Natural killer cell (primary cell): ENCODE measurements at regions not wholly inside any gene's neighbourhood (a gene's known extent, or its start where the extent isn't known, plus 50 kb on each side); places are given as distances from the start of the nearest gene placed in this dataset.

Experiments
- ATAC-seq, 3 donors: fragments of 150-1000 bp in 2 of 3; fragments of 200-7000 bp in 1 of 3; cut with Tn5 transposase; 1 replicate in 1 of 3; 2 replicates in 2 of 3; pipeline ENCODE4 v1.10.0; 2021; ENCODE audit warnings: mild to moderate bottlenecking in 2 of 3, moderate library complexity in 2 of 3
- DNase-seq, 2 donors: peaks; one replicate each; pipeline versions ENCODE4 v3.0.0 to v3.0.0-alpha.2; 2013 to 2021; ENCODE audit warnings: mixed read lengths in 1 of 2
- H3K27ac ChIP-seq: one replicate; pipeline ENCODE4 v1.5.1; 2013; ENCODE audit warnings: mild to moderate bottlenecking, low read length
- H3K27me3 ChIP-seq: one replicate; pipeline ENCODE4 v1.6.1; 2013; ENCODE audit warnings: low read length; ENCODE audit not compliant: control insufficient read depth, insufficient read depth
- H3K36me3 ChIP-seq: one replicate; pipeline ENCODE4 v1.6.1; 2013; ENCODE audit warnings: low read length; ENCODE audit not compliant: control insufficient read depth, insufficient read depth
- H3K4me1 ChIP-seq: one replicate; pipeline ENCODE4 v1.6.1; 2013; ENCODE audit warnings: low read length; ENCODE audit not compliant: control insufficient read depth, insufficient read depth
- H3K4me3 ChIP-seq: one replicate; pipeline ENCODE4 v1.5.1; 2013; ENCODE audit warnings: low read length
- H3K9me3 ChIP-seq: one replicate; pipeline ENCODE4 v1.6.1; 2013; ENCODE audit warnings: low read length; ENCODE audit not compliant: control insufficient read depth, insufficient read depth
- H3K27ac Mint-ChIP-seq, 2 donors: one replicate each; pipeline ENCODE4 v1.8.0; 2022; ENCODE audit warnings: mild to moderate bottlenecking in 2 of 2, mixed read lengths in 2 of 2, moderate library complexity in 1 of 2
- H3K27me3 Mint-ChIP-seq, 2 donors: one replicate each; pipeline ENCODE4 v1.8.0; 2022; ENCODE audit warnings: low read depth in 2 of 2, mixed read lengths in 2 of 2
- H3K36me3 Mint-ChIP-seq: one replicate; pipeline ENCODE4 v1.8.0; 2022; ENCODE audit warnings: mixed read lengths
- H3K4me1 Mint-ChIP-seq, 2 donors: one replicate each; pipeline ENCODE4 v1.8.0; 2022; ENCODE audit warnings: mixed read lengths in 2 of 2
- H3K4me3 Mint-ChIP-seq: one replicate; pipeline ENCODE4 v1.8.0; 2022; ENCODE audit warnings: mild to moderate bottlenecking, moderate library complexity, mixed read lengths
- H3K9me3 Mint-ChIP-seq, 2 donors: one replicate each; pipeline ENCODE4 v1.8.0; 2022; ENCODE audit warnings: mixed read lengths in 2 of 2
- WGBS: methylation state at CpG from one replicate; pipeline ENCODE4 v1.1.7; 2013; ENCODE audit warnings: missing lambda C conversion rate; ENCODE audit not compliant: insufficient coverage; 5-methylcytosine and 5-hydroxymethylcytosine counted together
- intact Hi-C: fragments of 100-400 bp; cut with micrococcal nuclease; formaldehyde crosslinking; loops from one replicate; pipeline ENCODE4 v1.14.2; 2022
- TF ChIP-seq, protein P1 (sequence below): fragments of 200-600 bp; IDR thresholded peaks from one replicate; pipeline ENCODE4 v1.8.0; 2022; ENCODE audit warnings: antibody characterized with exemption

DNA sequence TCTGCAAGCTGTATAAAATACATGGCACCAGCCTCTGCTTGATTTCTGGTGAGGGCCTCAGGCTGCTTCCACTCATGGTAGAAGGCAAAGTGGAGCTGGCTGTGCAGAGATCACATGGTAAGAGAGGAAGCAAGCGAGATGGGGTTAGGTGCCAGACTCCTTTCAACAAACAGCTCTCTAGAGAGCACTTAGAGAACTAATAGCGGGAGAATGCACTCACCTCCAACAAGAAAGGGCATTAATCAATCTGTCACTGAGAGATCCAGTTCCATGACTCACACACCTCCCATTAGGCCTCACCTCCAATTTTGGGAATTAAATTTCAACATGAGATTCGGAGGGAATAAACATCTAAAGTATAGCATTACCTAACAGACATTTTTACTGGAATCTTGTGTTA lies 644.1 kb upstream of the ARRDC4 start:
- Histone ChIP-seq H3K27me3 (no peaks in the 10 kb centered on the region), H3K27ac (no peak overlapping the region), H3K4me1 (no peaks in the 10 kb centered on the region), H3K9me3 (no peaks in the 10 kb centered on the region), H3K36me3 (no peaks in the 10 kb centered on the region), H3K4me3 (no peak overlapping the region)
- ATAC-seq: no peak
- Mint-ChIP-seq H3K9me3 (peaks cover 6 to 10% of the 10 kb centered on the region in 2 donors), H3K27me3 (no peaks in the 10 kb centered on the region), H3K27ac (no peak overlapping the region), H3K4me1 (no peaks in the 10 kb centered on the region), H3K4me3 (no peak overlapping the region), H3K36me3 (no peaks in the 10 kb centered on the region)
- no peak for DNase-seq
- WGBS: 100% methylated on average over 1 of the region's 3 CpGs
- intact Hi-C loops: no loop called here
- TF ChIP-seq, protein P1, sequence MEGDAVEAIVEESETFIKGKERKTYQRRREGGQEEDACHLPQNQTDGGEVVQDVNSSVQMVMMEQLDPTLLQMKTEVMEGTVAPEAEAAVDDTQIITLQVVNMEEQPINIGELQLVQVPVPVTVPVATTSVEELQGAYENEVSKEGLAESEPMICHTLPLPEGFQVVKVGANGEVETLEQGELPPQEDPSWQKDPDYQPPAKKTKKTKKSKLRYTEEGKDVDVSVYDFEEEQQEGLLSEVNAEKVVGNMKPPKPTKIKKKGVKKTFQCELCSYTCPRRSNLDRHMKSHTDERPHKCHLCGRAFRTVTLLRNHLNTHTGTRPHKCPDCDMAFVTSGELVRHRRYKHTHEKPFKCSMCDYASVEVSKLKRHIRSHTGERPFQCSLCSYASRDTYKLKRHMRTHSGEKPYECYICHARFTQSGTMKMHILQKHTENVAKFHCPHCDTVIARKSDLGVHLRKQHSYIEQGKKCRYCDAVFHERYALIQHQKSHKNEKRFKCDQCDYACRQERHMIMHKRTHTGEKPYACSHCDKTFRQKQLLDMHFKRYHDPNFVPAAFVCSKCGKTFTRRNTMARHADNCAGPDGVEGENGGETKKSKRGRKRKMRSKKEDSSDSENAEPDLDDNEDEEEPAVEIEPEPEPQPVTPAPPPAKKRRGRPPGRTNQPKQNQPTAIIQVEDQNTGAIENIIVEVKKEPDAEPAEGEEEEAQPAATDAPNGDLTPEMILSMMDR: no peak

DNA sequence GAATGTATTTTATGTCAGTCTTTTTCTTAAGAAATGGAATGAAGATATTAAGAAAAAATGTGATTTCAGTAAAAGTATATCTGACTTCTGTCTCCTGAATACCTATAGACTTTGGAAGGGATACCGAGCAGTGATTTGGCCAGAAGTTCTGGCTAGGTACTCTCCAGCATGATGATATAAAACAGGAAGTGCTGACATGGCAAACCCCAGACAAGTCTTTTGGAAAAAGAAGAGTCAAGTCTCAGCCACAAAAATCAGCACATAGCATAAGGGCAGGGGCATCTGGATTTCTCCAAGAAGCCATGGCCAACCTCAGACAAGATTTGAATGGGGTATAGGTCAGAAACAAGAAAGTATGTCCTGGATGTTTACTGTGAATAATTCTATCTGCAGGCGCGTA lies 643.3 kb upstream of the ARRDC4 start:
- no peaks in the 10 kb centered on the region for H3K4me1 ChIP-seq
- no peak for ATAC-seq
- H3K9me3 ChIP-seq: no peaks in the 10 kb centered on the region
- Mint-ChIP-seq H3K9me3 (peaks cover 6 to 10% of the 10 kb centered on the region in 2 donors), H3K27me3 (no peaks in the 10 kb centered on the region), H3K4me3 (no peak overlapping the region), H3K4me1 (no peaks in the 10 kb centered on the region), H3K36me3 (no peaks in the 10 kb centered on the region), H3K27ac (no peak overlapping the region)
- no peak for DNase-seq
- intact Hi-C loops: no loop called here
- WGBS: 85% methylated on average over 3 of the region's 3 CpGs
- TF ChIP-seq, protein P1: no peak
- H3K4me3 ChIP-seq: no peak overlapping the region
- H3K27me3 ChIP-seq: no peaks in the 10 kb centered on the region
- no peaks in the 10 kb centered on the region for H3K36me3 ChIP-seq
- H3K27ac ChIP-seq: no peak overlapping the region

DNA sequence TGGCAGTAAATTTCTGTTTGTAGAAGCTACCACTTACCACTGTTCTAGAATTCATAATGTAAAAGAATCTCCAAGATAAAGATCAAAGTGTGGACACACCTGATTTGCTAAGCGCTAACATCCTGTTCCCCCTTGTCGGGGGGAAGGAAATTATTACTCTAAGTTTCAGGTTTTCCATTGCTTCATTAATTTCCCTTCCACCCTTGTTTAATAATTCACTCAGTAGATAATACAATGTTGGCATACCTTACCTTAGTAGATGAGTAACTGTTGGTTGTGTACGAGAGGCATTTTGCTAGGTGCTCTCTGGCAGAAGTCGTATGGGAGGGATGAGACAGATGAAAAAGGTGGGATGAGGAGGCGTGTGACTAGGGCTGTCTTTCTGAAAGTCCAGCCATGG lies 641.2 kb upstream of the ARRDC4 start:
- H3K36me3 Mint-ChIP-seq: no peaks in the 10 kb centered on the region
- Histone ChIP-seq H3K27me3 (no peaks in the 10 kb centered on the region), H3K4me1 (no peaks in the 10 kb centered on the region), H3K27ac (no peak overlapping the region), H3K9me3 (no peaks in the 10 kb centered on the region), H3K36me3 (no peaks in the 10 kb centered on the region), H3K4me3 (no peak overlapping the region)
- intact Hi-C loops: no loop called here
- no peaks in the 10 kb centered on the region for H3K4me1 Mint-ChIP-seq
- TF ChIP-seq, protein P1: no peak
- ATAC-seq (no peak), DNase-seq (no peak)
- no peaks in the 10 kb centered on the region for H3K27me3 Mint-ChIP-seq
- WGBS: 86% methylated on average over 5 of the region's 5 CpGs
- no peak overlapping the region for H3K4me3 Mint-ChIP-seq
- no peak overlapping the region for H3K27ac Mint-ChIP-seq
- peaks cover 3 to 10% of the 10 kb centered on the region in 2 donors for H3K9me3 Mint-ChIP-seq

DNA sequence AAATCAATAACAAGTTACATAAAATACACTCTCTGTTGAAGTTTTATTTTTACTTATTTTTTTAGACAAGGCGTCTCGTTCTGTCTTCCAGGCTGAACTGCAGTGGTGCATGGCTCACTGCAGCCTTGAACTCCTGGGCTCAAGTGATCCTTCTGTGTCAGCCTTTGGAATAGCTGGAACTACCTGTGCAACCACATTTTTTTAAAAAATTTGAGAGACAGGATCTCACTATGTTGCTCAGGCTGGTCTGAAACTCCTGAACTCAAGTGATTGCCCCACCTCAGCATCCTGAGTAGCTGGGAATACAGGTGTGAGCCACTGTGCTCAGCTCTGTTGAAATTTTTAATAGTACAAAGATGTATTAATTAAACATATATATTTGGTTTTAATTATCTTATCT lies 614.3 kb upstream of the ARRDC4 start:
- Mint-ChIP-seq H3K4me3 (no peak overlapping the region), H3K27me3 (no peaks in the 10 kb centered on the region), H3K36me3 (no peaks in the 10 kb centered on the region), H3K27ac (no peak overlapping the region), H3K4me1 (no peaks in the 10 kb centered on the region), H3K9me3 (peaks cover 8 to 13% of the 10 kb centered on the region in 2 donors)
- Histone ChIP-seq H3K4me3 (no peak overlapping the region), H3K27ac (no peak overlapping the region), H3K27me3 (no peaks in the 10 kb centered on the region), H3K9me3 (no peaks in the 10 kb centered on the region), H3K4me1 (no peaks in the 10 kb centered on the region), H3K36me3 (no peaks in the 10 kb centered on the region)
- ATAC-seq (no peak), DNase-seq (no peak)
- TF ChIP-seq, protein P1: no peak
- intact Hi-C loops: no loop called here
- WGBS: 90% methylated on average over 2 of the region's 2 CpGs
